GM12801 (cell line): ENCODE measurements at regions not wholly inside any gene's neighbourhood (a gene's known extent, or its start where the extent isn't known, plus 50 kb on each side); places are given as distances from the start of the nearest gene placed in this dataset.

Source experiments
- CTCF ChIP-seq: IDR thresholded peaks from one replicate; pipeline ENCODE4 v1.5.1; 2011; ENCODE audit warnings: control low read depth; ENCODE audit not compliant: insufficient read length; ENCODE audit errors: extremely low read depth

GRCh38 chr7:119377861-119378260 lies 895.1 kb upstream of the KCND2 start:
- no peak for TF ChIP-seq CTCF

GRCh38 chr7:119382726-119383125 lies 890.2 kb upstream of the KCND2 start:
- TF ChIP-seq CTCF = no peak

- TF ChIP-seq CTCF = no peak
Observed at GRCh38 chr7:119395024-119395423, 878.0 kb upstream of the KCND2 start.

GRCh38 chr7:119397156-119397555 lies 875.8 kb upstream of the KCND2 start:
- TF ChIP-seq CTCF = no peak

GRCh38 chr7:119408596-119408995 lies 864.4 kb upstream of the KCND2 start:
- TF ChIP-seq CTCF = no peak

GRCh38 chr7:119413314-119413805 lies 859.6 kb upstream of the KCND2 start:
- no peak for TF ChIP-seq CTCF

- no peak for TF ChIP-seq CTCF
Observed at GRCh38 chr7:119415682-119416081, 857.3 kb upstream of the KCND2 start.

- TF ChIP-seq CTCF = no peak
Observed at GRCh38 chr7:119421657-119422056, 851.3 kb upstream of the KCND2 start.
